Panc1 (cell line): ENCODE measurements at regions not wholly inside any gene's neighbourhood (a gene's known extent, or its start where the extent isn't known, plus 50 kb on each side); places are given as distances from the start of the nearest gene placed in this dataset.

Experiments
- CTCF ChIP-seq: fragments of 450-650 bp; IDR thresholded peaks from 2 replicates; pipeline ENCODE4 v1.5.1; 2017; ENCODE audit warnings: mild to moderate bottlenecking
- POLR2AphosphoS5 ChIP-seq: IDR thresholded peaks from 2 replicates; pipeline ENCODE4 v1.6.1; 2012; ENCODE audit warnings: mild to moderate bottlenecking, low read depth, low read length, moderate library complexity
- SIN3A ChIP-seq: IDR thresholded peaks from 2 replicates; pipeline ENCODE4 v1.6.1; 2012; ENCODE audit warnings: low read depth, mild to moderate bottlenecking, low read length, moderate library complexity, borderline replicate concordance; ENCODE audit not compliant: insufficient read depth

GRCh38 chr12:46455648-46456352, 83.2 kb upstream of the SLC38A2 start:
- TF ChIP-seq CTCF (no peak), POLR2AphosphoS5 (no peak), SIN3A (no peak)
